SK-N-SH treated with all-trans-retinoic acid at 6 μM for 48 hours (cell line): ENCODE measurements at regions not wholly inside any gene's neighbourhood (a gene's known extent, or its start where the extent isn't known, plus 50 kb on each side); places are given as distances from the start of the nearest gene placed in this dataset.
A peak's percentile ranks its signal among the peaks of the same experiment; 100 is the strongest.

ENCODE experiments used
- ATAC-seq: fragments of 200-7000 bp; cut with Tn5 transposase; 3 replicates; pipeline ENCODE4 v1.9.1; 2020; ENCODE audit warnings: mild to moderate bottlenecking, moderate library complexity
- ARNTL ChIP-seq: fragments of 450-650 bp; formaldehyde crosslinking; IDR thresholded peaks from 2 replicates; pipeline ENCODE4 v1.5.0; 2020; ENCODE audit warnings: low read depth, mild to moderate bottlenecking, moderate library complexity, borderline replicate concordance
- BACH2 ChIP-seq: fragments of 250-450 bp; sonication (Bioruptor Pico); IDR thresholded peaks from 2 replicates; pipeline ENCODE4 v1.9.0; 2021; ENCODE audit warnings: mild to moderate bottlenecking, borderline replicate concordance
- CREB5 ChIP-seq: fragments of 250-450 bp; sonication (Bioruptor Pico); IDR thresholded peaks from 2 replicates; pipeline ENCODE4 v1.5.1; 2020; ENCODE audit warnings: low read depth, mild to moderate bottlenecking, moderate library complexity
- CSDC2 ChIP-seq: fragments of 250-450 bp; sonication (Bioruptor Pico); IDR thresholded peaks from 2 replicates; pipeline ENCODE4 v1.5.0; 2020; ENCODE audit warnings: mild to moderate bottlenecking, moderate library complexity
- CSRNP3 ChIP-seq: fragments of 250-450 bp; sonication (Bioruptor Pico); IDR thresholded peaks from 2 replicates; pipeline ENCODE4 v1.5.1; 2021; ENCODE audit warnings: mild to moderate bottlenecking, moderate library complexity
- ESRRG ChIP-seq: fragments of 250-450 bp; sonication (Bioruptor Pico); IDR thresholded peaks from 2 replicates; pipeline ENCODE4 v1.6.1; 2021; ENCODE audit warnings: mild to moderate bottlenecking
- GLIS3 ChIP-seq: fragments of 250-450 bp; sonication (Bioruptor Pico); IDR thresholded peaks from 2 replicates; pipeline ENCODE4 v1.5.0; 2020; ENCODE audit warnings: mild to moderate bottlenecking, moderate library complexity
- ISL1 ChIP-seq: fragments of 250-450 bp; sonication (Bioruptor Pico); IDR thresholded peaks from 2 replicates; pipeline ENCODE4 v2.1.2; 2022; ENCODE audit warnings: mild to moderate bottlenecking, moderate library complexity
- OSR1 ChIP-seq: fragments of 250-450 bp; sonication (Bioruptor Pico); IDR thresholded peaks from 2 replicates; pipeline ENCODE4 v1.8.0; 2022; ENCODE audit warnings: moderate library complexity, mild to moderate bottlenecking, inconsistent platforms
- PATZ1 ChIP-seq: fragments of 250-450 bp; sonication (Bioruptor Pico); IDR thresholded peaks from 2 replicates; pipeline ENCODE4 v1.8.0; 2020; ENCODE audit warnings: mild to moderate bottlenecking, moderate library complexity, borderline replicate concordance
- POU6F1 ChIP-seq: fragments of 250-450 bp; sonication (Bioruptor Pico); IDR thresholded peaks from 2 replicates; pipeline ENCODE4 v1.8.0; 2021; ENCODE audit warnings: low read depth, mild to moderate bottlenecking, moderate library complexity, borderline replicate concordance
- PPARA ChIP-seq: fragments of 250-450 bp; sonication (Bioruptor Pico); IDR thresholded peaks from 2 replicates; pipeline ENCODE4 v1.5.0; 2020; ENCODE audit warnings: mild to moderate bottlenecking, borderline replicate concordance
- RARB ChIP-seq: fragments of 250-450 bp; sonication (Bioruptor Pico); IDR thresholded peaks from 2 replicates; pipeline ENCODE4 v1.8.0; 2021; ENCODE audit warnings: mild to moderate bottlenecking, moderate library complexity
- SNAI2 ChIP-seq: fragments of 250-450 bp; sonication (Bioruptor Pico); IDR thresholded peaks from 2 replicates; pipeline ENCODE4 v1.5.0; 2020; ENCODE audit warnings: mild to moderate bottlenecking, moderate library complexity
- TCF4 ChIP-seq: fragments of 250-450 bp; sonication (Bioruptor Pico); IDR thresholded peaks from 2 replicates; pipeline ENCODE4 v1.8.0; 2021; ENCODE audit warnings: mild to moderate bottlenecking, moderate library complexity, borderline replicate concordance
- TOX ChIP-seq: fragments of 250-450 bp; sonication (Bioruptor Pico); IDR thresholded peaks from 2 replicates; pipeline ENCODE4 v1.8.0; 2021; ENCODE audit warnings: mild to moderate bottlenecking, moderate library complexity, borderline replicate concordance
- TSHZ2 ChIP-seq: fragments of 250-450 bp; sonication (Bioruptor Pico); IDR thresholded peaks from 2 replicates; pipeline ENCODE4 v1.5.0; 2020; ENCODE audit warnings: mild to moderate bottlenecking, moderate library complexity
- ZC3H10 ChIP-seq: fragments of 250-450 bp; sonication (Bioruptor Pico); IDR thresholded peaks from 2 replicates; pipeline ENCODE4 v1.5.1; 2021; ENCODE audit warnings: mild to moderate bottlenecking, moderate library complexity
- ZFP3 ChIP-seq: fragments of 250-450 bp; sonication (Bioruptor Pico); IDR thresholded peaks from 2 replicates; pipeline ENCODE4 v1.5.0; 2020; ENCODE audit warnings: mild to moderate bottlenecking, moderate library complexity
- ZFP30 ChIP-seq: fragments of 450-650 bp; formaldehyde crosslinking; IDR thresholded peaks from 2 replicates; pipeline ENCODE4 v1.5.0; 2022; ENCODE audit warnings: mild to moderate bottlenecking, moderate library complexity
- ZNF565 ChIP-seq: fragments of 450-650 bp; formaldehyde crosslinking; conservative IDR thresholded peaks from 2 replicates; pipeline ENCODE4 v1.5.0; 2020; ENCODE audit warnings: low read depth, mild to moderate bottlenecking, moderate library complexity
- ZNF70 ChIP-seq: fragments of 450-650 bp; formaldehyde crosslinking; IDR thresholded peaks from 2 replicates; pipeline ENCODE4 v1.5.0; 2020; ENCODE audit warnings: mild to moderate bottlenecking, moderate library complexity
- ZNF8 ChIP-seq: fragments of 450-650 bp; formaldehyde crosslinking; IDR thresholded peaks from 2 replicates; pipeline ENCODE4 v1.5.0; 2020; ENCODE audit warnings: mild to moderate bottlenecking, moderate library complexity

GRCh38 chr17:71919896-71920295 is 200.9 kb upstream of the SOX9 start (continued):
- TF ChIP-seq TSHZ2 (no peak), ESRRG (CRISPR knock-in tag) (no peak), OSR1 (CRISPR knock-in tag) (no peak), SNAI2 (CRISPR knock-in tag) (no peak), BACH2 (CRISPR knock-in tag) (no peak), GLIS3 (CRISPR knock-in tag) (no peak), ZFP3 (CRISPR knock-in tag) (no peak), ARNTL (CRISPR knock-in tag) (no peak)

- TF ChIP-seq TOX (CRISPR knock-in tag) (no peak), ESRRG (CRISPR knock-in tag) (no peak), TCF4 (no peak), ZFP30 (CRISPR knock-in tag) (no peak), CSDC2 (CRISPR knock-in tag) (no peak), ZFP3 (CRISPR knock-in tag) (no peak), ZNF70 (CRISPR knock-in tag) (no peak), ZNF565 (CRISPR knock-in tag) (no peak), CREB5 (CRISPR knock-in tag) (no peak), RARB (CRISPR knock-in tag) (no peak), SNAI2 (CRISPR knock-in tag) (no peak), CSRNP3 (CRISPR knock-in tag) (no peak), PPARA (no peak), OSR1 (CRISPR knock-in tag) (no peak), BACH2 (CRISPR knock-in tag) (no peak), POU6F1 (no peak), TSHZ2 (no peak), GLIS3 (CRISPR knock-in tag) (no peak), ZNF8 (CRISPR knock-in tag) (no peak), ZC3H10 (CRISPR knock-in tag) (no peak)
- no peak for ATAC-seq
Measured at GRCh38 chr17:71921796-71922195, 199.0 kb upstream of the SOX9 start.

- ATAC-seq: peak; percentile 66
- no peak for TF ChIP-seq RARB (CRISPR knock-in tag)
- TF ChIP-seq GLIS3 (CRISPR knock-in tag): no peak
- no peak for TF ChIP-seq TOX (CRISPR knock-in tag)
- no peak for TF ChIP-seq CSRNP3 (CRISPR knock-in tag)
- TF ChIP-seq ZNF8 (CRISPR knock-in tag): no peak
- TF ChIP-seq BACH2 (CRISPR knock-in tag): no peak
- no peak for TF ChIP-seq ZFP30 (CRISPR knock-in tag)
- TF ChIP-seq ZNF565 (CRISPR knock-in tag): no peak
- TF ChIP-seq PATZ1 (CRISPR knock-in tag): no peak
- TF ChIP-seq ISL1: no peak
- no peak for TF ChIP-seq PPARA
- no peak for TF ChIP-seq OSR1 (CRISPR knock-in tag)
- no peak for TF ChIP-seq ESRRG (CRISPR knock-in tag)
Measured at GRCh38 chr17:71922439-71922838, 198.4 kb upstream of the SOX9 start.
